ENCODE measurements at regions not wholly inside any gene's neighbourhood (a gene's known extent, or its start where the extent isn't known, plus 50 kb on each side); places are given as distances from the start of the nearest gene placed in this dataset.
A peak's percentile ranks its signal among the peaks of the same experiment; 100 is the strongest.

- TF ChIP-seq CTCF (IDR thresholded peaks at IDR 0.05; ENCODE audit: borderline replicate concordance, extremely low read depth, insufficient read depth): no peak
- FAIRE-seq: no peak
- intact Hi-C loops (cut with DNase I): no loop called here
Observed at GRCh38 chr20:6410721-6411120, 287.9 kb upstream of the FERMT1 start.

GRCh38 chr20:6407163-6407562 lies 284.3 kb upstream of the FERMT1 start:
- H3K36me3 ChIP-seq (ENCODE audit: control insufficient read depth in 2 of 3, insufficient read depth in 3 of 3, low read length in 3 of 3): no peaks in the 10 kb centered on the region
- no peaks in the 10 kb centered on the region for H3K4me1 ChIP-seq (ENCODE audit: control insufficient read depth in 2 of 3, insufficient read depth in 2 of 3, low read depth in 1 of 3, low read length in 3 of 3)
- intact Hi-C loops (cut with DNase I): no loop called here
- H3K4me3 ChIP-seq (ENCODE audit: low read length in 3 of 3): no peak overlapping the region
- no peaks in the 10 kb centered on the region for H3K27me3 ChIP-seq (ENCODE audit: control insufficient read depth, insufficient read depth, low read length)
- DNase-seq (no peak), FAIRE-seq (no peak)
- no peak overlapping the region for H3K9ac ChIP-seq (ENCODE audit: low read length in 3 of 3)
- no peaks in the 10 kb centered on the region for H3K9me3 ChIP-seq (ENCODE audit: control insufficient read depth in 2 of 3, insufficient read depth in 1 of 3, low read length in 3 of 3)
- H3K27ac ChIP-seq (ENCODE audit: low read depth in 2 of 2, low read length in 2 of 2): no peak overlapping the region
- no peak for TF ChIP-seq CTCF (IDR thresholded peaks at IDR 0.05; ENCODE audit: borderline replicate concordance, extremely low read depth, insufficient read depth)

More at GRCh38 chr20:6410721-6411120, 287.9 kb upstream of the FERMT1 start:
- Histone ChIP-seq H3K27me3 (ENCODE audit: control insufficient read depth, insufficient read depth, low read length) (no peaks in the 10 kb centered on the region), H3K36me3 (ENCODE audit: control insufficient read depth in 2 of 3, insufficient read depth in 3 of 3, low read length in 3 of 3) (no peaks in the 10 kb centered on the region), H3K9ac (ENCODE audit: low read length in 3 of 3) (no peak overlapping the region), H3K9me3 (ENCODE audit: control insufficient read depth in 2 of 3, insufficient read depth in 1 of 3, low read length in 3 of 3) (no peaks in the 10 kb centered on the region), H3K4me1 (ENCODE audit: control insufficient read depth in 2 of 3, insufficient read depth in 2 of 3, low read depth in 1 of 3, low read length in 3 of 3) (no peaks in the 10 kb centered on the region), H3K27ac (ENCODE audit: low read depth in 2 of 2, low read length in 2 of 2) (no peak overlapping the region), H3K4me3 (ENCODE audit: low read length in 3 of 3) (no peak overlapping the region)
- DNase-seq: no peak

- FAIRE-seq: no peak
- no peaks in the 10 kb centered on the region for H3K27me3 ChIP-seq (ENCODE audit: control insufficient read depth, insufficient read depth, low read length)
- intact Hi-C loops (cut with DNase I): no loop called here
- H3K4me1 ChIP-seq (ENCODE audit: control insufficient read depth in 2 of 3, insufficient read depth in 2 of 3, low read depth in 1 of 3, low read length in 3 of 3): no peaks in the 10 kb centered on the region
- no peaks in the 10 kb centered on the region for H3K36me3 ChIP-seq (ENCODE audit: control insufficient read depth in 2 of 3, insufficient read depth in 3 of 3, low read length in 3 of 3)
- peak in 2 of 5 donors; percentile 13 to 26 for DNase-seq
- no peak overlapping the region for H3K27ac ChIP-seq (ENCODE audit: low read depth in 2 of 2, low read length in 2 of 2)
- no peak for TF ChIP-seq CTCF (IDR thresholded peaks at IDR 0.05; ENCODE audit: borderline replicate concordance, extremely low read depth, insufficient read depth)
- no peaks in the 10 kb centered on the region for H3K9me3 ChIP-seq (ENCODE audit: control insufficient read depth in 2 of 3, insufficient read depth in 1 of 3, low read length in 3 of 3)
- H3K9ac ChIP-seq (ENCODE audit: low read length in 3 of 3): no peak overlapping the region
- no peak overlapping the region for H3K4me3 ChIP-seq (ENCODE audit: low read length in 3 of 3)
Observed at GRCh38 chr20:6401893-6402557, 279.2 kb upstream of the FERMT1 start.

- intact Hi-C loops (cut with DNase I): no loop called here
- FAIRE-seq: no peak
Observed at GRCh38 chr20:6397115-6397514, 274.3 kb upstream of the FERMT1 start.

More at GRCh38 chr20:6397115-6397514, 274.3 kb upstream of the FERMT1 start:
- Histone ChIP-seq H3K36me3 (ENCODE audit: control insufficient read depth in 2 of 3, insufficient read depth in 3 of 3, low read length in 3 of 3) (no peaks in the 10 kb centered on the region), H3K27ac (ENCODE audit: low read depth in 2 of 2, low read length in 2 of 2) (no peak overlapping the region), H3K9ac (ENCODE audit: low read length in 3 of 3) (no peak overlapping the region), H3K9me3 (ENCODE audit: control insufficient read depth in 2 of 3, insufficient read depth in 1 of 3, low read length in 3 of 3) (no peaks in the 10 kb centered on the region), H3K4me3 (ENCODE audit: low read length in 3 of 3) (no peak overlapping the region), H3K4me1 (ENCODE audit: control insufficient read depth in 2 of 3, insufficient read depth in 2 of 3, low read depth in 1 of 3, low read length in 3 of 3) (no peaks in the 10 kb centered on the region), H3K27me3 (ENCODE audit: control insufficient read depth, insufficient read depth, low read length) (no peaks in the 10 kb centered on the region)
- no peak for TF ChIP-seq CTCF (IDR thresholded peaks at IDR 0.05; ENCODE audit: borderline replicate concordance, extremely low read depth, insufficient read depth)
- no peak for DNase-seq
